Endothelial cell of umbilical vein (primary cell): ENCODE measurements at regions not wholly inside any gene's neighbourhood (a gene's known extent, or its start where the extent isn't known, plus 50 kb on each side); places are given as distances from the start of the nearest gene placed in this dataset.

Experiments used
- CTCF ChIP-seq, 2 donors: IDR thresholded peaks; 1 replicate in 1 of 2; 2 replicates in 1 of 2; pipeline ENCODE4 v1.5.1; 2011; ENCODE audit warnings: low read length in 2 of 2, mild to moderate bottlenecking in 2 of 2, moderate library complexity in 2 of 2, control low read depth in 1 of 2, inconsistent platforms in 1 of 2, low read depth in 1 of 2; ENCODE audit not compliant: insufficient read depth in 1 of 2; ENCODE audit errors: extremely low read depth in 1 of 2
- EZH2 ChIP-seq: IDR thresholded peaks from 2 replicates; pipeline ENCODE4 v1.6.1; 2012; ENCODE audit warnings: borderline replicate concordance, low read depth, mild to moderate bottlenecking, moderate library complexity, low read length, inconsistent platforms; ENCODE audit not compliant: severe bottlenecking
- GATA2 ChIP-seq: IDR thresholded peaks from 2 replicates; pipeline ENCODE4 v1.7.0; 2011; ENCODE audit warnings: low read depth, mild to moderate bottlenecking, moderate library complexity, mixed read lengths, low read length; ENCODE audit not compliant: insufficient read length, insufficient read depth
- JUN ChIP-seq: IDR thresholded peaks from 2 replicates; pipeline ENCODE4 v1.6.1; 2011; ENCODE audit warnings: borderline replicate concordance, low read depth; ENCODE audit not compliant: insufficient read length, insufficient read depth
- MAX ChIP-seq: IDR thresholded peaks from 2 replicates; pipeline ENCODE4 v1.6.1; 2011; ENCODE audit not compliant: insufficient read depth, insufficient read length
- POLR2A ChIP-seq: IDR thresholded peaks from 2 replicates; pipeline ENCODE4 v1.6.1; 2012; ENCODE audit warnings: low read depth, mild to moderate bottlenecking, control low read depth, low read length

- TF ChIP-seq JUN (no peak), EZH2 (no peak), CTCF (IDR thresholded peaks at IDR 0.05; ENCODE audit: extremely low read depth in 1 of 2, insufficient read depth in 1 of 2, low read depth in 1 of 2, low read length in 2 of 2) (no peak), POLR2A (no peak), MAX (no peak), GATA2 (no peak)
These were observed 219.5 kb downstream of the SPCS3 start for GRCh38 chr4:176539091-176539784.
